ENCODE measurements at regions not wholly inside any gene's neighbourhood (a gene's known extent, or its start where the extent isn't known, plus 50 kb on each side); places are given as distances from the start of the nearest gene placed in this dataset.

GRCh38 chr14:42550310-42550709 is 943.6 kb downstream of the LRFN5 start:
- no peak for TF ChIP-seq CTCF (IDR thresholded peaks at IDR 0.05)
- TF ChIP-seq POLR2A (IDR thresholded peaks at IDR 0.05), result no peak
- no peak for TF ChIP-seq POLR2AphosphoS5 (IDR thresholded peaks at IDR 0.05; ENCODE audit: insufficient read depth in 1 of 2, low read depth in 1 of 2)
